ENCODE measurements at regions not wholly inside any gene's neighbourhood (a gene's known extent, or its start where the extent isn't known, plus 50 kb on each side); places are given as distances from the start of the nearest gene placed in this dataset.

GRCh38 chr5:122629121-122629677, 145.7 kb upstream of the SNX2 start:
- H3K4me2 ChIP-seq (ENCODE audit: extremely low read depth, insufficient read depth, low read length) = no peak overlapping the region
- no peaks in the 10 kb centered on the region for H3K27me3 ChIP-seq (ENCODE audit: control insufficient read depth, insufficient read depth, low read length)
- no peak overlapping the region for H3K27ac ChIP-seq (ENCODE audit: insufficient read depth, low read length)
- no peaks in the 10 kb centered on the region for H4K20me1 ChIP-seq (ENCODE audit: control insufficient read depth, extremely low read depth, insufficient read depth, low read length)
- H2AFZ ChIP-seq (ENCODE audit: low read length) = no peak overlapping the region
- H3K79me2 ChIP-seq (ENCODE audit: control insufficient read depth, insufficient read depth, low read length) = no peaks in the 10 kb centered on the region
- H3K4me3 ChIP-seq (replicated peaks in 1 of 4; ENCODE audit: control extremely low read depth in 1 of 4, insufficient read depth in 1 of 4, low read depth in 3 of 4, low read length in 4 of 4) = no peak overlapping the region
- no peaks in the 10 kb centered on the region for H3K4me1 ChIP-seq (ENCODE audit: control insufficient read depth, extremely low read depth, insufficient read depth, low read length)
- no peaks in the 10 kb centered on the region for H3K36me3 ChIP-seq (ENCODE audit: control insufficient read depth, insufficient read depth, low read length)
- no peak for DNase-seq (ENCODE audit: low read depth in 2 of 2)
- no peaks in the 10 kb centered on the region for H3K9me3 ChIP-seq (ENCODE audit: control insufficient read depth, insufficient read depth, low read depth, low read length)
- no peak overlapping the region for H3K9ac ChIP-seq (ENCODE audit: insufficient read depth, low read length)
- TF ChIP-seq EZH2 (IDR thresholded peaks at IDR 0.05; ENCODE audit: low read length, missing control alignments) (no peak), CTCF (conservative IDR thresholded peaks at IDR 0.05 in 1 of 2, IDR thresholded peaks at IDR 0.05 in 1 of 2; ENCODE audit: low read depth in 1 of 2, low read length in 2 of 2) (no peak)

- Histone ChIP-seq H3K4me3 (replicated peaks in 1 of 4; ENCODE audit: control extremely low read depth in 1 of 4, insufficient read depth in 1 of 4, low read depth in 3 of 4, low read length in 4 of 4) (no peak overlapping the region), H3K27me3 (ENCODE audit: control insufficient read depth, insufficient read depth, low read length) (no peaks in the 10 kb centered on the region), H3K9ac (ENCODE audit: insufficient read depth, low read length) (no peak overlapping the region), H3K4me1 (ENCODE audit: control insufficient read depth, extremely low read depth, insufficient read depth, low read length) (no peaks in the 10 kb centered on the region), H3K27ac (ENCODE audit: insufficient read depth, low read length) (no peak overlapping the region), H2AFZ (ENCODE audit: low read length) (no peak overlapping the region), H3K79me2 (ENCODE audit: control insufficient read depth, insufficient read depth, low read length) (no peaks in the 10 kb centered on the region), H4K20me1 (ENCODE audit: control insufficient read depth, extremely low read depth, insufficient read depth, low read length) (no peaks in the 10 kb centered on the region), H3K4me2 (ENCODE audit: extremely low read depth, insufficient read depth, low read length) (no peak overlapping the region), H3K9me3 (ENCODE audit: control insufficient read depth, insufficient read depth, low read depth, low read length) (no peaks in the 10 kb centered on the region), H3K36me3 (ENCODE audit: control insufficient read depth, insufficient read depth, low read length) (no peaks in the 10 kb centered on the region)
- DNase-seq (ENCODE audit: low read depth in 2 of 2) = no peak
- TF ChIP-seq EZH2 (IDR thresholded peaks at IDR 0.05; ENCODE audit: low read length, missing control alignments) (no peak), CTCF (conservative IDR thresholded peaks at IDR 0.05 in 1 of 2, IDR thresholded peaks at IDR 0.05 in 1 of 2; ENCODE audit: low read depth in 1 of 2, low read length in 2 of 2) (no peak)
Measured at GRCh38 chr5:122638581-122638980, 136.3 kb upstream of the SNX2 start.

- Histone ChIP-seq H3K27me3 (ENCODE audit: control insufficient read depth, insufficient read depth, low read length) (no peaks in the 10 kb centered on the region), H3K36me3 (ENCODE audit: control insufficient read depth, insufficient read depth, low read length) (no peaks in the 10 kb centered on the region), H3K4me2 (ENCODE audit: extremely low read depth, insufficient read depth, low read length) (no peak overlapping the region), H3K9ac (ENCODE audit: insufficient read depth, low read length) (no peak overlapping the region), H3K9me3 (ENCODE audit: control insufficient read depth, insufficient read depth, low read depth, low read length) (no peaks in the 10 kb centered on the region), H3K4me3 (replicated peaks in 1 of 4; ENCODE audit: control extremely low read depth in 1 of 4, insufficient read depth in 1 of 4, low read depth in 3 of 4, low read length in 4 of 4) (no peak overlapping the region), H3K27ac (ENCODE audit: insufficient read depth, low read length) (no peak overlapping the region), H3K79me2 (ENCODE audit: control insufficient read depth, insufficient read depth, low read length) (no peaks in the 10 kb centered on the region), H2AFZ (ENCODE audit: low read length) (no peak overlapping the region), H3K4me1 (ENCODE audit: control insufficient read depth, extremely low read depth, insufficient read depth, low read length) (no peaks in the 10 kb centered on the region), H4K20me1 (ENCODE audit: control insufficient read depth, extremely low read depth, insufficient read depth, low read length) (no peaks in the 10 kb centered on the region)
- TF ChIP-seq EZH2 (IDR thresholded peaks at IDR 0.05; ENCODE audit: low read length, missing control alignments) = no peak
- no peak for TF ChIP-seq CTCF (conservative IDR thresholded peaks at IDR 0.05 in 1 of 2, IDR thresholded peaks at IDR 0.05 in 1 of 2; ENCODE audit: low read depth in 1 of 2, low read length in 2 of 2)
- DNase-seq (ENCODE audit: low read depth in 2 of 2) = no peak
Measured at GRCh38 chr5:122639033-122639432, 135.8 kb upstream of the SNX2 start.
